Kidney epithelial cell (primary cell): ENCODE measurements at regions not wholly inside any gene's neighbourhood (a gene's known extent, or its start where the extent isn't known, plus 50 kb on each side); places are given as distances from the start of the nearest gene placed in this dataset.

Experiments used
- DNase-seq: peaks from one replicate; pipeline ENCODE4 v3.0.0-alpha.2; 2010; ENCODE audit warnings: low read depth
- H3K27me3 ChIP-seq: 2 replicates; pipeline ENCODE4 v1.6.0; 2011; ENCODE audit warnings: low read length; ENCODE audit not compliant: control insufficient read depth, insufficient read depth
- H3K36me3 ChIP-seq: 2 replicates; pipeline ENCODE4 v1.5.1; 2011; ENCODE audit warnings: low read length; ENCODE audit not compliant: control insufficient read depth, insufficient read depth
- H3K4me3 ChIP-seq: 2 replicates; pipeline ENCODE4 v1.5.1; 2011; ENCODE audit warnings: low read depth, mild to moderate bottlenecking, control low read depth, low read length
- CTCF ChIP-seq: IDR thresholded peaks from 2 replicates; pipeline ENCODE4 v1.5.1; 2011; ENCODE audit warnings: mild to moderate bottlenecking, moderate library complexity, low read length, control low read depth, inconsistent platforms; ENCODE audit not compliant: insufficient read depth, poor library complexity, severe bottlenecking

DNA sequence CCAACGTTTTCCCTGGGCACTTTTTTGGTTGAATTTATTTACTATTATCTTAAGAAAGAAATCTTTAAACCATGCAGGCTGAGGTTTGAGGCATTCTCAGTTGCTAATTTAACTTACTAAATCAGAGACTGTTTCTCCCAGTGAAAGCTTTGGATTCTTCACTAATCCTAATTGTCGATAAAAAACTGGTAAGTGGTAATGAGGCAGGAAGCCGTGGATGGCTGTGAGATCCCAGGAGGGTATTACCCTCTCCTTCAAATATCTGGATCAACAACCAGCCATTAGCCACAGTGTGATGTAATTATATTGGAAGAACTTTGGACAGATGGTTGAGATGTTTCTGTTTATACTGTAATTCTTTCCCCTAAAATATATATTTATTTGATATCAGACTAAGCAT lies 485.0 kb downstream of the DISC1 start:
- no peak for DNase-seq
- TF ChIP-seq CTCF, result no peak
- Histone ChIP-seq H3K4me3 (no peak overlapping the region), H3K36me3 (no peaks in the 10 kb centered on the region), H3K27me3 (peaks cover 2% of the 10 kb centered on the region)

- Histone ChIP-seq H3K36me3 (no peaks in the 10 kb centered on the region), H3K27me3 (peaks cover 2% of the 10 kb centered on the region), H3K4me3 (no peak overlapping the region)
- no peak for DNase-seq
- no peak for TF ChIP-seq CTCF
These were observed 483.9 kb downstream of the DISC1 start for GRCh38 chr1:232110281-232111090.

GRCh38 chr1:232109391-232109790 lies 482.8 kb downstream of the DISC1 start:
- Histone ChIP-seq H3K27me3 (peaks cover 2% of the 10 kb centered on the region), H3K4me3 (no peak overlapping the region), H3K36me3 (no peaks in the 10 kb centered on the region)
- no peak for TF ChIP-seq CTCF
- no peak for DNase-seq

DNA sequence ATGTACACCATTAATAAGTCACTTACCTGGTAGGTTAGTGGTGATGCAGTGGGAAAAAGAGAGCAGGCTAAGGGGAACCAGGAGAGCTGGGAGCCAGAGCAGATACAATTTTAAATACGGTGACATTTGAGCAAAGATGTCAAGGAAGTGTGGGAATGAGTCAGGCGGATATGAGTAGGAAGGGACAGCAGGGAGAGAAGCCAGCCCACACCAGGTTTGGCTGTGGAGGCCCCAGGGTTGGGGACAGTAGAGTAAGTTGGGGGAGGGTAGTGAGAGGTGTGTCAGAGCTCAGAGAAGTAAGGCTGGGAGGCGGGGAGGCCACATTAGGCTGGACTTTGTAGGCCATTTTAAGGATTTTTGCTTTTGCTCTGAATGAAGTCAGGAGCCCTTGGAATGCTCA lies 482.0 kb downstream of the DISC1 start:
- Histone ChIP-seq H3K27me3 (peaks cover 2% of the 10 kb centered on the region), H3K4me3 (no peak overlapping the region), H3K36me3 (no peaks in the 10 kb centered on the region)
- DNase-seq, result no peak
- no peak for TF ChIP-seq CTCF

GRCh38 chr1:232106415-232106814 lies 479.8 kb downstream of the DISC1 start:
- no peak overlapping the region for H3K4me3 ChIP-seq
- peaks cover 2% of the 10 kb centered on the region for H3K27me3 ChIP-seq
- DNase-seq, result no peak
- H3K36me3 ChIP-seq, result no peaks in the 10 kb centered on the region
- no peak for TF ChIP-seq CTCF

GRCh38 chr1:232105561-232105960 lies 479.0 kb downstream of the DISC1 start:
- DNase-seq, result no peak
- peaks cover 2% of the 10 kb centered on the region for H3K27me3 ChIP-seq
- TF ChIP-seq CTCF, result no peak
- H3K4me3 ChIP-seq, result no peak overlapping the region
- no peaks in the 10 kb centered on the region for H3K36me3 ChIP-seq
